OCI-LY1 (cell line): ENCODE measurements at regions not wholly inside any gene's neighbourhood (a gene's known extent, or its start where the extent isn't known, plus 50 kb on each side); places are given as distances from the start of the nearest gene placed in this dataset.

Source experiments
- H2AFZ ChIP-seq: fragments of 200-600 bp; sonication (generic), shearing (Covaris generic); 2 replicates; pipeline ENCODE4 v1.6.0; 2014; ENCODE audit warnings: antibody characterized with exemption, mild to moderate bottlenecking, low read length
- H3F3A ChIP-seq: fragments of 200-600 bp; sonication (generic), shearing (Covaris generic); 2 replicates; pipeline ENCODE4 v1.6.0; 2014; ENCODE audit warnings: mild to moderate bottlenecking, antibody characterized with exemption, low read length, moderate library complexity; ENCODE audit not compliant: insufficient read depth
- H3K27ac ChIP-seq: fragments of 200-600 bp; sonication (generic); 2 replicates; pipeline ENCODE4 v1.5.1; 2014; ENCODE audit warnings: low read length, mixed run types, mild to moderate bottlenecking, low read depth; ENCODE audit not compliant: poor library complexity, severe bottlenecking
- H3K27me3 ChIP-seq: fragments of 200-600 bp; sonication (generic); 2 replicates; pipeline ENCODE4 v1.6.0; 2014; ENCODE audit warnings: antibody characterized with exemption, mild to moderate bottlenecking, low read length, moderate library complexity; ENCODE audit not compliant: insufficient read depth
- H3K36me3 ChIP-seq: fragments of 200-600 bp; sonication (generic); 2 replicates; pipeline ENCODE4 v1.6.1; 2014; ENCODE audit warnings: mild to moderate bottlenecking, antibody characterized with exemption, low read length, moderate library complexity, mixed read lengths; ENCODE audit not compliant: insufficient read depth
- H3K4me1 ChIP-seq: fragments of 200-600 bp; sonication (generic); 2 replicates; pipeline ENCODE4 v1.5.1; 2014; ENCODE audit warnings: mild to moderate bottlenecking, low read length, moderate library complexity; ENCODE audit not compliant: insufficient read depth, severe bottlenecking
- H3K4me2 ChIP-seq: fragments of 200-600 bp; sonication (generic), shearing (Covaris generic); 2 replicates; pipeline ENCODE4 v1.6.1; 2014; ENCODE audit warnings: low read length
- H3K4me3 ChIP-seq: fragments of 200-600 bp; sonication (generic); 2 replicates; pipeline ENCODE4 v1.5.1; 2014; ENCODE audit warnings: low read length, low read depth, mild to moderate bottlenecking, mixed read lengths; ENCODE audit not compliant: poor library complexity, severe bottlenecking
- H3K79me2 ChIP-seq: fragments of 200-600 bp; shearing (Covaris generic); 2 replicates; pipeline ENCODE4 v1.6.1; 2016; ENCODE audit warnings: mixed run types, low read length, mixed read lengths; ENCODE audit not compliant: insufficient read depth
- H3K9ac ChIP-seq: fragments of 200-600 bp; sonication (generic), shearing (Covaris generic); 2 replicates; pipeline ENCODE4 v1.6.1; 2014; ENCODE audit warnings: mild to moderate bottlenecking, low read length, mixed read lengths
- H3K9me2 ChIP-seq: fragments of 200-600 bp; sonication (generic), shearing (Covaris generic); 2 replicates; pipeline ENCODE4 v1.6.1; 2014; ENCODE audit warnings: low read depth, mild to moderate bottlenecking, low read length, mixed read lengths
- H3K9me3 ChIP-seq: fragments of 200-600 bp; shearing (Covaris generic); 2 replicates; pipeline ENCODE4 v1.6.1; 2014; ENCODE audit warnings: low read length, mixed read lengths
- H4K20me1 ChIP-seq: fragments of 200-600 bp; sonication (generic), shearing (Covaris generic); 2 replicates; pipeline ENCODE4 v1.6.0; 2016; ENCODE audit warnings: mild to moderate bottlenecking, low read length; ENCODE audit not compliant: insufficient read depth
- EZH2 ChIP-seq: fragments of 200-600 bp; sonication (generic), shearing (Covaris generic); IDR thresholded peaks from 2 replicates; pipeline ENCODE4 v1.8.0; 2017; ENCODE audit warnings: borderline replicate concordance, mixed run types, mild to moderate bottlenecking, antibody characterized with exemption, low read length, moderate library complexity, mixed read lengths
- TF ChIP-seq, protein P1 (sequence below): fragments of 200-600 bp; sonication (generic), shearing (Covaris generic); IDR thresholded peaks from 2 replicates; pipeline ENCODE4 v1.5.1; 2017; ENCODE audit warnings: mild to moderate bottlenecking, antibody characterized with exemption, low read length, moderate library complexity, mixed read lengths

DNA sequence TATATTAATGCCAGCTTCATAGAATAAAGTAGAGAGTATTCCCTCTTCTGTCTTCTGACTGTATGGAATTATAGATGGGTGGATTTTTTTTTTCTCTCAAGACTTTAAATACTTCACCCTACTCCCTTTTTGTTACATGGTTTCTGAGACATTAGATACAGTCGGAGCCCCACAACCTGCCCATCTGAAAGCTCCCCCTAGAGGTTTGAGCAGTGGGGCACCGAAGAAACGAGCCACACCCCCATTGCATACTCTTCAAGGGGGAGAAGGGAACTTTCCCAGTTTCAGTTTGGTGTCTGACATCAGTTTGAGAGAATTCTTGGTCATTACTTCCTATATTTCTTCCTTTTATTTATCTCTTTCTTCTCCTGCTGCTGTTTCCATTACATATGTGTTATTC is 437.6 kb upstream of the AGA start:
- H3K36me3 ChIP-seq, result no peaks in the 10 kb centered on the region
- TF ChIP-seq EZH2, result no peak
- TF ChIP-seq, protein P1, sequence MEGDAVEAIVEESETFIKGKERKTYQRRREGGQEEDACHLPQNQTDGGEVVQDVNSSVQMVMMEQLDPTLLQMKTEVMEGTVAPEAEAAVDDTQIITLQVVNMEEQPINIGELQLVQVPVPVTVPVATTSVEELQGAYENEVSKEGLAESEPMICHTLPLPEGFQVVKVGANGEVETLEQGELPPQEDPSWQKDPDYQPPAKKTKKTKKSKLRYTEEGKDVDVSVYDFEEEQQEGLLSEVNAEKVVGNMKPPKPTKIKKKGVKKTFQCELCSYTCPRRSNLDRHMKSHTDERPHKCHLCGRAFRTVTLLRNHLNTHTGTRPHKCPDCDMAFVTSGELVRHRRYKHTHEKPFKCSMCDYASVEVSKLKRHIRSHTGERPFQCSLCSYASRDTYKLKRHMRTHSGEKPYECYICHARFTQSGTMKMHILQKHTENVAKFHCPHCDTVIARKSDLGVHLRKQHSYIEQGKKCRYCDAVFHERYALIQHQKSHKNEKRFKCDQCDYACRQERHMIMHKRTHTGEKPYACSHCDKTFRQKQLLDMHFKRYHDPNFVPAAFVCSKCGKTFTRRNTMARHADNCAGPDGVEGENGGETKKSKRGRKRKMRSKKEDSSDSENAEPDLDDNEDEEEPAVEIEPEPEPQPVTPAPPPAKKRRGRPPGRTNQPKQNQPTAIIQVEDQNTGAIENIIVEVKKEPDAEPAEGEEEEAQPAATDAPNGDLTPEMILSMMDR, result peak; percentile 52
- no peaks in the 10 kb centered on the region for H3K4me1 ChIP-seq
- H3K27ac ChIP-seq, result no peak overlapping the region
- no peak overlapping the region for H2AFZ ChIP-seq
- H3K9me3 ChIP-seq, result no peaks in the 10 kb centered on the region
- H3K9me2 ChIP-seq, result no peaks in the 10 kb centered on the region
- H3K9ac ChIP-seq, result no peak overlapping the region
- no peak overlapping the region for H3K4me3 ChIP-seq
- no peak overlapping the region for H3K4me2 ChIP-seq
- H3K27me3 ChIP-seq, result no peaks in the 10 kb centered on the region
- H4K20me1 ChIP-seq, result no peaks in the 10 kb centered on the region
- no peaks in the 10 kb centered on the region for H3K79me2 ChIP-seq
- H3F3A ChIP-seq, result no peaks in the 10 kb centered on the region

DNA sequence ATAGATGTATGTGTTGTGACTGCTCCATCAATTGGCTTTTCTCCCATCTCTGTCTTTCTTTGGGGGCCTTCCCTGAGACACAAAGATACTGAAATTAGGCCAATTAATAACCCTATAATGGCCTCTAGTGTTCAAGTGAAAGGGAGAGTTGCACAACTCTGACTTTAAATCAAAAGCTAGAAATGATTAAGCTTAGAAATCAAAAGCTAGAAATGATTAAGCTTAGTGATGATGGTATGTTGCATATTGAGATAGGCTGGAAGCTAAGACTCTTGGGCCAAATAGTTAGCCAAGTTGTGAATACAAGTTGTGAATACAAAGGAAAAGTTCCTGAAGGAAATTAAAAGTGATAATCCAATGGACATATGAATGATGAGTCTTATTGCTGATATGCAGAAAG is 452.9 kb upstream of the AGA start:
- no peak overlapping the region for H3K4me2 ChIP-seq
- H3K4me1 ChIP-seq, result no peaks in the 10 kb centered on the region
- H3K9me3 ChIP-seq, result no peaks in the 10 kb centered on the region
- H3K36me3 ChIP-seq, result no peaks in the 10 kb centered on the region
- no peaks in the 10 kb centered on the region for H3F3A ChIP-seq
- no peaks in the 10 kb centered on the region for H3K79me2 ChIP-seq
- no peak overlapping the region for H3K9ac ChIP-seq
- H3K27ac ChIP-seq, result no peak overlapping the region
- no peaks in the 10 kb centered on the region for H3K9me2 ChIP-seq
- H4K20me1 ChIP-seq, result no peaks in the 10 kb centered on the region
- TF ChIP-seq, protein P1, result no peak
- TF ChIP-seq EZH2, result no peak
- no peak overlapping the region for H3K4me3 ChIP-seq
- H3K27me3 ChIP-seq, result no peaks in the 10 kb centered on the region
- no peak overlapping the region for H2AFZ ChIP-seq

DNA sequence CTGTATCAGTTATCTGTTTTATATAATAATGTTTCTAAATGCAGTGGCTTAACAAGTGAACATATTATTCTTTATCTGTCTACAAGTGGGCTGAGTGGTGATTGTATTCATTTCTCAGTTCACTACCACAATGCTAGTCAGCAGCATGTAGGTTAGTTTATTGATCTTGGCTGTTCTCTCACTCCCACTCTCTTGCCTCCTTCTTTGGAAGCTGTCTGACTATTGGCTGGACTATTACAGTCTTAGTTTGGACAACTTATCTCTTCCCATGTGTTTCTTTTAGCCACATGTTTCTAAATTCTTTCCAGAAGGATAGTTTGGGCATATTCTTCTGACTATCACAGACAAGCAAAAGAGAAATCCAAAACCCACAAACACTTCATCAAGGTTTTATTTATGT is 459.5 kb upstream of the AGA start:
- Histone ChIP-seq H3K9me3 (no peaks in the 10 kb centered on the region), H2AFZ (no peak overlapping the region), H3K36me3 (no peaks in the 10 kb centered on the region), H3K79me2 (no peaks in the 10 kb centered on the region), H3K9ac (no peak overlapping the region), H3K4me2 (no peak overlapping the region), H3K27me3 (no peaks in the 10 kb centered on the region), H3F3A (no peaks in the 10 kb centered on the region), H3K9me2 (no peaks in the 10 kb centered on the region), H3K4me3 (no peak overlapping the region), H3K27ac (no peak overlapping the region), H3K4me1 (no peaks in the 10 kb centered on the region), H4K20me1 (no peaks in the 10 kb centered on the region)
- TF ChIP-seq EZH2, result no peak
- TF ChIP-seq, protein P1, result no peak
